Panc1 (cell line): ENCODE measurements at regions not wholly inside any gene's neighbourhood (a gene's known extent, or its start where the extent isn't known, plus 50 kb on each side); places are given as distances from the start of the nearest gene placed in this dataset.

ENCODE experiments used
- ATAC-seq: fragments of 200-7000 bp; cut with Tn5 transposase; 2 replicates; pipeline ENCODE4 v1.9.1; 2020; ENCODE audit warnings: mild to moderate bottlenecking, moderate library complexity
- BruUV-seq: library from RNA; stranded (reverse); fragments of 400-500 nt; replicated peaks from 2 replicates; lab custom pipeline; 2021; lab: Mats Ljungman, UMichigan
- CTCF ChIA-PET: fragments of 300-600 bp; sonication (Branson Sonifier 250); formaldehyde crosslinking; loops from one replicate; lab custom pipeline; 2022; ENCODE audit warnings: antibody characterized with exemption; lab: Charles Lee
- POLR2A ChIA-PET: fragments of 300-600 bp; sonication (Branson Sonifier 250); formaldehyde crosslinking; loops from one replicate; lab custom pipeline; 2022; ENCODE audit warnings: antibody characterized with exemption; lab: Charles Lee
- DNase-seq: peaks from one replicate; pipeline ENCODE4 v3.0.0-alpha.2; 2010; ENCODE audit warnings: low read depth, low spot score
- H3K27ac ChIP-seq: 2 replicates; pipeline ENCODE4 v1.5.1; 2011; ENCODE audit warnings: mild to moderate bottlenecking, low read length, inconsistent platforms
- H3K27me3 ChIP-seq: fragments of 200-500 bp; sonication (Bioruptor generic); 2 replicates; pipeline ENCODE4 v1.6.0; 2014; ENCODE audit warnings: low read length, inconsistent platforms; ENCODE audit not compliant: control insufficient read depth, insufficient read depth
- H3K36me3 ChIP-seq: fragments of 200-500 bp; sonication (Bioruptor generic); 2 replicates; pipeline ENCODE4 v1.5.1; 2014; ENCODE audit warnings: inconsistent platforms, mild to moderate bottlenecking, low read length, moderate library complexity; ENCODE audit not compliant: control insufficient read depth, insufficient read depth
- H3K4me1 ChIP-seq: 2 replicates; pipeline ENCODE4 v1.5.1; 2011; ENCODE audit warnings: inconsistent platforms, mild to moderate bottlenecking, low read length, moderate library complexity; ENCODE audit not compliant: control insufficient read depth, insufficient read depth
- H3K4me3 ChIP-seq, 2 experiments: 2 replicates each; pipeline ENCODE4 v1.5.1; 2011 to 2012; ENCODE audit warnings: low read depth in 2 of 2, low read length in 2 of 2, mild to moderate bottlenecking in 2 of 2, inconsistent platforms in 1 of 2, moderate library complexity in 1 of 2
- H3K9me3 ChIP-seq: fragments of 200-500 bp; sonication (Bioruptor generic); 2 replicates; pipeline ENCODE4 v1.5.1; 2014; ENCODE audit warnings: low read depth, mild to moderate bottlenecking, inconsistent platforms, low read length, moderate library complexity; ENCODE audit not compliant: control insufficient read depth, insufficient read depth
- POLR2AphosphoS5 ChIP-seq: IDR thresholded peaks from 2 replicates; pipeline ENCODE4 v1.6.1; 2012; ENCODE audit warnings: mild to moderate bottlenecking, low read depth, low read length, moderate library complexity
- SIN3A ChIP-seq: IDR thresholded peaks from 2 replicates; pipeline ENCODE4 v1.6.1; 2012; ENCODE audit warnings: low read depth, mild to moderate bottlenecking, low read length, moderate library complexity, borderline replicate concordance; ENCODE audit not compliant: insufficient read depth
- TCF7L2 ChIP-seq: IDR thresholded peaks from 2 replicates; pipeline ENCODE4 v1.6.1; 2011; ENCODE audit warnings: mild to moderate bottlenecking, low read depth, low read length, inconsistent platforms
- in situ Hi-C: cut with HindIII; loops from 2 replicates; pipeline ENCODE4 v1.10.0; 2016; ENCODE audit warnings: low sequenced_read_pairs, low pct_unique_long_range_greater_than_20kb
- intact Hi-C: fragments of 100-400 bp; cut with micrococcal nuclease; formaldehyde crosslinking; loops from one replicate; pipeline ENCODE4 v1.10.0; 2022; ENCODE audit not compliant: unreplicated experiment
- TF ChIP-seq, protein P1 (sequence below), 2 experiments: IDR thresholded peaks; 2 replicates each; pipeline ENCODE4 v1.6.1; 2011 to 2012; ENCODE audit warnings: low read depth in 2 of 2, control low read depth in 1 of 2, low read length in 1 of 2, mild to moderate bottlenecking in 1 of 2, moderate library complexity in 1 of 2; ENCODE audit not compliant: insufficient read depth in 1 of 2
- TF ChIP-seq, protein P2 (sequence below): fragments of 450-650 bp; IDR thresholded peaks from 2 replicates; pipeline ENCODE4 v1.5.1; 2017; ENCODE audit warnings: mild to moderate bottlenecking

DNA sequence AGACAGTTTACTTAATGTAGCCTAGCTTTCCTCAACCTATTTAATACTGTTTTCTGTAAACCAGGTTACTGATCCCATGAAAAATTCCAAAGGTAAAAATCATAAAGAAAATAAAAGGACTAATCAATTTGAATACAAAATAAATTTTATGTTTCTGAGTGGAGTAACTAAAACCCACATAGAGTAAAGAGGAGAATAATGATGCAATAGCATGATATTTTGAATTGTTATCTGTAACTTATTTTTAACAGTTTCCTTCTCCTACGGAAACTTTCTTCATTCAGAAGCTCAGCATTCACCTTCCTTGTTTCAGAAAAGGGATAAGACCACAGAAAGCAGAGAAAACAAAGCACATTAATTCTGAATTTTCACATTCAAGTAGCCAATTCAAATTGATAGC, 320.6 kb upstream of the NUDT12 start:
- DNase-seq (no peak), ATAC-seq (no peak)
- Histone ChIP-seq H3K9me3 (no peaks in the 10 kb centered on the region), H3K4me1 (no peaks in the 10 kb centered on the region), H3K27ac (no peak overlapping the region), H3K36me3 (no peaks in the 10 kb centered on the region), H3K27me3 (no peaks in the 10 kb centered on the region), H3K4me3 (no peak overlapping the region)
- intact Hi-C loops (no loop called here), in situ Hi-C loops (no loop called here)
- TF ChIP-seq SIN3A, result no peak
- TF ChIP-seq POLR2AphosphoS5, result no peak
- TF ChIP-seq, protein P1, sequence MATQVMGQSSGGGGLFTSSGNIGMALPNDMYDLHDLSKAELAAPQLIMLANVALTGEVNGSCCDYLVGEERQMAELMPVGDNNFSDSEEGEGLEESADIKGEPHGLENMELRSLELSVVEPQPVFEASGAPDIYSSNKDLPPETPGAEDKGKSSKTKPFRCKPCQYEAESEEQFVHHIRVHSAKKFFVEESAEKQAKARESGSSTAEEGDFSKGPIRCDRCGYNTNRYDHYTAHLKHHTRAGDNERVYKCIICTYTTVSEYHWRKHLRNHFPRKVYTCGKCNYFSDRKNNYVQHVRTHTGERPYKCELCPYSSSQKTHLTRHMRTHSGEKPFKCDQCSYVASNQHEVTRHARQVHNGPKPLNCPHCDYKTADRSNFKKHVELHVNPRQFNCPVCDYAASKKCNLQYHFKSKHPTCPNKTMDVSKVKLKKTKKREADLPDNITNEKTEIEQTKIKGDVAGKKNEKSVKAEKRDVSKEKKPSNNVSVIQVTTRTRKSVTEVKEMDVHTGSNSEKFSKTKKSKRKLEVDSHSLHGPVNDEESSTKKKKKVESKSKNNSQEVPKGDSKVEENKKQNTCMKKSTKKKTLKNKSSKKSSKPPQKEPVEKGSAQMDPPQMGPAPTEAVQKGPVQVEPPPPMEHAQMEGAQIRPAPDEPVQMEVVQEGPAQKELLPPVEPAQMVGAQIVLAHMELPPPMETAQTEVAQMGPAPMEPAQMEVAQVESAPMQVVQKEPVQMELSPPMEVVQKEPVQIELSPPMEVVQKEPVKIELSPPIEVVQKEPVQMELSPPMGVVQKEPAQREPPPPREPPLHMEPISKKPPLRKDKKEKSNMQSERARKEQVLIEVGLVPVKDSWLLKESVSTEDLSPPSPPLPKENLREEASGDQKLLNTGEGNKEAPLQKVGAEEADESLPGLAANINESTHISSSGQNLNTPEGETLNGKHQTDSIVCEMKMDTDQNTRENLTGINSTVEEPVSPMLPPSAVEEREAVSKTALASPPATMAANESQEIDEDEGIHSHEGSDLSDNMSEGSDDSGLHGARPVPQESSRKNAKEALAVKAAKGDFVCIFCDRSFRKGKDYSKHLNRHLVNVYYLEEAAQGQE (IDR thresholded peaks at IDR 0.05; ENCODE audit: insufficient read depth in 1 of 2, low read depth in 2 of 2, low read length in 1 of 2), result no peak
- no peak for TF ChIP-seq TCF7L2
- TF ChIP-seq, protein P2, sequence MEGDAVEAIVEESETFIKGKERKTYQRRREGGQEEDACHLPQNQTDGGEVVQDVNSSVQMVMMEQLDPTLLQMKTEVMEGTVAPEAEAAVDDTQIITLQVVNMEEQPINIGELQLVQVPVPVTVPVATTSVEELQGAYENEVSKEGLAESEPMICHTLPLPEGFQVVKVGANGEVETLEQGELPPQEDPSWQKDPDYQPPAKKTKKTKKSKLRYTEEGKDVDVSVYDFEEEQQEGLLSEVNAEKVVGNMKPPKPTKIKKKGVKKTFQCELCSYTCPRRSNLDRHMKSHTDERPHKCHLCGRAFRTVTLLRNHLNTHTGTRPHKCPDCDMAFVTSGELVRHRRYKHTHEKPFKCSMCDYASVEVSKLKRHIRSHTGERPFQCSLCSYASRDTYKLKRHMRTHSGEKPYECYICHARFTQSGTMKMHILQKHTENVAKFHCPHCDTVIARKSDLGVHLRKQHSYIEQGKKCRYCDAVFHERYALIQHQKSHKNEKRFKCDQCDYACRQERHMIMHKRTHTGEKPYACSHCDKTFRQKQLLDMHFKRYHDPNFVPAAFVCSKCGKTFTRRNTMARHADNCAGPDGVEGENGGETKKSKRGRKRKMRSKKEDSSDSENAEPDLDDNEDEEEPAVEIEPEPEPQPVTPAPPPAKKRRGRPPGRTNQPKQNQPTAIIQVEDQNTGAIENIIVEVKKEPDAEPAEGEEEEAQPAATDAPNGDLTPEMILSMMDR, result no peak
- no TSS peak for BruUV-seq
- ChIA-PET POLR2A (no interaction called here), CTCF (no interaction called here)

DNA sequence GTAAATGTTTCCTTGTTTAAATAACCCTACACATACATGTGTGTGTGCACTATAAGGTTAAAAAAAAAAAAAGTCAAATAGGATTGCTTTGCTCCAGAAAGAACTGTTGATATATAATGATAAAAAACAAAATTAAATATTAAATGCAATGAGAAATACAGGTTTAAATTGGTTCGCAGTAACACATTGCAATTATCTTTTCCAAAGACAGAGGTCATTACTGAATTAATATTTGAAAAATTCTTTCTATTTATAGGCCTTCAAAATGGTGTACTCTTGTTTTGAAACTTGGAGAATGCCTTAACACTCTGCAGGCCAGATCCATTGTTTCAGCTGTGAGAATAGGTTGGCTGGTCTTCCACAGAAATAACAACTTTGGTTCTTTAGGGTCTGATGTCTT, 319.0 kb upstream of the NUDT12 start:
- no TSS peak for BruUV-seq
- intact Hi-C loops, result no loop called here
- ChIA-PET POLR2A (no interaction called here), CTCF (interaction anchor here (0.7 kb wide), 1 partner anchor 14 kb away, joined by 3 read pairs; no protein-coding TSS in a partner anchor)
- H3K4me3 ChIP-seq, result no peak overlapping the region
- in situ Hi-C loops, result no loop called here
- TF ChIP-seq, protein P2, result no peak
- TF ChIP-seq SIN3A, result no peak
- TF ChIP-seq, protein P1 (IDR thresholded peaks at IDR 0.05; ENCODE audit: insufficient read depth in 1 of 2, low read depth in 2 of 2, low read length in 1 of 2), result no peak
- TF ChIP-seq POLR2AphosphoS5, result no peak
- TF ChIP-seq TCF7L2, result no peak
- no peaks in the 10 kb centered on the region for H3K36me3 ChIP-seq
- no peaks in the 10 kb centered on the region for H3K9me3 ChIP-seq
- no peak overlapping the region for H3K27ac ChIP-seq
- no peak for ATAC-seq
- H3K27me3 ChIP-seq, result no peaks in the 10 kb centered on the region
- no peak for DNase-seq
- H3K4me1 ChIP-seq, result no peaks in the 10 kb centered on the region
